Fibroblast of the aortic adventitia (primary cell): ENCODE measurements at regions not wholly inside any gene's neighbourhood (a gene's known extent, or its start where the extent isn't known, plus 50 kb on each side); places are given as distances from the start of the nearest gene placed in this dataset.

ENCODE experiments used
- DNase-seq: peaks from one replicate; pipeline ENCODE4 v3.0.0-alpha.2; 2010; ENCODE audit warnings: low read depth
- H3K4me3 ChIP-seq: 2 replicates; pipeline ENCODE4 v1.5.1; 2011; ENCODE audit warnings: low read depth, mild to moderate bottlenecking, control low read depth, low read length, moderate library complexity
- CTCF ChIP-seq: IDR thresholded peaks from 2 replicates; pipeline ENCODE4 v1.5.1; 2011; ENCODE audit warnings: mild to moderate bottlenecking, low read length, control low read depth, inconsistent platforms; ENCODE audit not compliant: insufficient read depth

- no peak for TF ChIP-seq CTCF
- no peak overlapping the region for H3K4me3 ChIP-seq
- no peak for DNase-seq
Observed at GRCh38 chr20:6892724-6893123, 125.2 kb downstream of the BMP2 start.

GRCh38 chr20:6898928-6899327 lies 131.4 kb downstream of the BMP2 start:
- DNase-seq = no peak
- TF ChIP-seq CTCF = no peak
- no peak overlapping the region for H3K4me3 ChIP-seq

GRCh38 chr20:6906871-6907270 lies 139.4 kb downstream of the BMP2 start:
- no peak overlapping the region for H3K4me3 ChIP-seq

GRCh38 chr20:6908673-6909072 lies 141.2 kb downstream of the BMP2 start:
- TF ChIP-seq CTCF = no peak
- no peak for DNase-seq
- no peak overlapping the region for H3K4me3 ChIP-seq

More at GRCh38 chr20:6906871-6907270, 139.4 kb downstream of the BMP2 start:
- TF ChIP-seq CTCF = no peak
- no peak for DNase-seq

- DNase-seq = no peak
- no peak overlapping the region for H3K4me3 ChIP-seq
- TF ChIP-seq CTCF = no peak
Observed at GRCh38 chr20:6909608-6910007, 142.1 kb downstream of the BMP2 start.

- TF ChIP-seq CTCF = no peak
- no peak overlapping the region for H3K4me3 ChIP-seq
- no peak for DNase-seq
Observed at GRCh38 chr20:6914986-6915385, 147.5 kb downstream of the BMP2 start.

GRCh38 chr20:6916938-6917337 lies 149.5 kb downstream of the BMP2 start:
- TF ChIP-seq CTCF = no peak
- no peak overlapping the region for H3K4me3 ChIP-seq
- DNase-seq = no peak
